Loucy (cell line): ENCODE measurements at regions not wholly inside any gene's neighbourhood (a gene's known extent, or its start where the extent isn't known, plus 50 kb on each side); places are given as distances from the start of the nearest gene placed in this dataset.

Experiments
- EZH2phosphoT487 ChIP-seq: fragments of 200-600 bp; IDR thresholded peaks from 2 replicates; pipeline ENCODE4 v1.6.1; 2018; ENCODE audit warnings: antibody characterized with exemption, mild to moderate bottlenecking, moderate library complexity, borderline replicate concordance
- TF ChIP-seq, protein P1 (sequence below): fragments of 200-600 bp; sonication (generic); conservative IDR thresholded peaks from 2 replicates; pipeline ENCODE4 v1.5.1; 2014; ENCODE audit warnings: mild to moderate bottlenecking, antibody characterized with exemption, low read length

DNA sequence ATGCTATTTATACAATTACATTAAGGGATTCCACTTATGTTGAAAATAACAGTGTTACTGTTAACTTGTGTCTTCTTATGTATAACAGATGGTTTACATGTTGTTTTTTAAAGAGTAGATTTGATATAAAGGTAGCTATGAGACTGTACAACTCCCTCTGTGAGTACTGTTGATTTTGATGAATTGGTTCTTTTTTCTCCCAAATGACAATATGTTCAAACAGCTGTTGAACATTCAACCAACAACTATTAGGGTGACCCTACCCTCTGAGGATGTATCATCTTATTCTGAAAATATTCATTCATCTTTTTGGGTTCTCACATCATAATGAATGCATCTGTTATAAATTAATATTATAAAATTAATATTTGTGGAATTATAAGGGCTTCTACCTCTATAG, 456.9 kb upstream of the MGAT4C start:
- TF ChIP-seq, protein P1, sequence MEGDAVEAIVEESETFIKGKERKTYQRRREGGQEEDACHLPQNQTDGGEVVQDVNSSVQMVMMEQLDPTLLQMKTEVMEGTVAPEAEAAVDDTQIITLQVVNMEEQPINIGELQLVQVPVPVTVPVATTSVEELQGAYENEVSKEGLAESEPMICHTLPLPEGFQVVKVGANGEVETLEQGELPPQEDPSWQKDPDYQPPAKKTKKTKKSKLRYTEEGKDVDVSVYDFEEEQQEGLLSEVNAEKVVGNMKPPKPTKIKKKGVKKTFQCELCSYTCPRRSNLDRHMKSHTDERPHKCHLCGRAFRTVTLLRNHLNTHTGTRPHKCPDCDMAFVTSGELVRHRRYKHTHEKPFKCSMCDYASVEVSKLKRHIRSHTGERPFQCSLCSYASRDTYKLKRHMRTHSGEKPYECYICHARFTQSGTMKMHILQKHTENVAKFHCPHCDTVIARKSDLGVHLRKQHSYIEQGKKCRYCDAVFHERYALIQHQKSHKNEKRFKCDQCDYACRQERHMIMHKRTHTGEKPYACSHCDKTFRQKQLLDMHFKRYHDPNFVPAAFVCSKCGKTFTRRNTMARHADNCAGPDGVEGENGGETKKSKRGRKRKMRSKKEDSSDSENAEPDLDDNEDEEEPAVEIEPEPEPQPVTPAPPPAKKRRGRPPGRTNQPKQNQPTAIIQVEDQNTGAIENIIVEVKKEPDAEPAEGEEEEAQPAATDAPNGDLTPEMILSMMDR: no peak
- TF ChIP-seq EZH2phosphoT487: no peak
